Hepatocyte (in vitro differentiated cells): ENCODE measurements at regions not wholly inside any gene's neighbourhood (a gene's known extent, or its start where the extent isn't known, plus 50 kb on each side); places are given as distances from the start of the nearest gene placed in this dataset.

ENCODE experiments used
- EZH2 ChIP-seq: fragments of 200-600 bp; sonication (generic); IDR thresholded peaks from 2 replicates; pipeline ENCODE4 v1.6.1; 2016; ENCODE audit warnings: antibody characterized with exemption, mild to moderate bottlenecking, borderline replicate concordance
- EZH2phosphoT487 ChIP-seq: fragments of 200-600 bp; sonication (generic); IDR thresholded peaks from one replicate; pipeline ENCODE4 v1.6.1; 2018; ENCODE audit warnings: antibody characterized with exemption, mild to moderate bottlenecking, low read depth, moderate library complexity; ENCODE audit not compliant: unreplicated experiment, severe bottlenecking
- TF ChIP-seq, protein P1 (sequence below): fragments of 200-600 bp; sonication (generic); IDR thresholded peaks from 2 replicates; pipeline ENCODE4 v1.5.1; 2016; ENCODE audit warnings: antibody characterized with exemption, mild to moderate bottlenecking; ENCODE audit not compliant: poor library complexity

DNA sequence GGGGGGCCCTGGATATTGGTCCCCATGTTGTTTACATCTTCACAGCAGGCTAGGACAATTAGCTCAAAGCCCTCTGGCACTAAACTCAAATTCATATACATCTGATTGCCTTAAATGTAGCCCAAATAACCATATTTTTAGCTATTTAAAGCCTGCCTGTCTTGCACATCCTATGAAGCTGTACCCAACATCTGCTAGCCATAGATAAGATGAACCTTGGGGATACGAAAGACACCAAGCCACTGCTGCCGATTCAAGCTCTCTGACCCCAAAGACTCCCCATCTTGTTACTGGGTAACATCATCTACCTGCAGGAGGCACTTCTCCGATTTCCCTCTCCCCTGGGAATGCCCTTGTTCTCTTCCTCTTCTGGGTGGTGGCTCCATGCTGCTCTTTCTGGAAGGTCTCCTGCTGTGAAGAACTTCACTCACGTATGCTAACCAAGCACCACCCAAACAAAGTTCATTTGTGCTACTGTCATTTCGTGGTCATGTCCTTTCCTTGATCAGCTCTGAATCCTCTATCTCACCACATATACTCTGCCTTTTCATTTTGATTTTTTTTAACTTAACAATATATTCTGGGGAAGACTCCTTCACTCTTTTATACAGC lies 107.7 kb upstream of the ATXN3L start:
- TF ChIP-seq, protein P1, sequence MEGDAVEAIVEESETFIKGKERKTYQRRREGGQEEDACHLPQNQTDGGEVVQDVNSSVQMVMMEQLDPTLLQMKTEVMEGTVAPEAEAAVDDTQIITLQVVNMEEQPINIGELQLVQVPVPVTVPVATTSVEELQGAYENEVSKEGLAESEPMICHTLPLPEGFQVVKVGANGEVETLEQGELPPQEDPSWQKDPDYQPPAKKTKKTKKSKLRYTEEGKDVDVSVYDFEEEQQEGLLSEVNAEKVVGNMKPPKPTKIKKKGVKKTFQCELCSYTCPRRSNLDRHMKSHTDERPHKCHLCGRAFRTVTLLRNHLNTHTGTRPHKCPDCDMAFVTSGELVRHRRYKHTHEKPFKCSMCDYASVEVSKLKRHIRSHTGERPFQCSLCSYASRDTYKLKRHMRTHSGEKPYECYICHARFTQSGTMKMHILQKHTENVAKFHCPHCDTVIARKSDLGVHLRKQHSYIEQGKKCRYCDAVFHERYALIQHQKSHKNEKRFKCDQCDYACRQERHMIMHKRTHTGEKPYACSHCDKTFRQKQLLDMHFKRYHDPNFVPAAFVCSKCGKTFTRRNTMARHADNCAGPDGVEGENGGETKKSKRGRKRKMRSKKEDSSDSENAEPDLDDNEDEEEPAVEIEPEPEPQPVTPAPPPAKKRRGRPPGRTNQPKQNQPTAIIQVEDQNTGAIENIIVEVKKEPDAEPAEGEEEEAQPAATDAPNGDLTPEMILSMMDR = no peak
- TF ChIP-seq EZH2phosphoT487 (no peak), EZH2 (no peak)
